OCI-LY1 (cell line): ENCODE measurements at regions not wholly inside any gene's neighbourhood (a gene's known extent, or its start where the extent isn't known, plus 50 kb on each side); places are given as distances from the start of the nearest gene placed in this dataset.

Experiments
- H2AFZ ChIP-seq: fragments of 200-600 bp; sonication (generic), shearing (Covaris generic); 2 replicates; pipeline ENCODE4 v1.6.0; 2014; ENCODE audit warnings: antibody characterized with exemption, mild to moderate bottlenecking, low read length
- H3F3A ChIP-seq: fragments of 200-600 bp; sonication (generic), shearing (Covaris generic); 2 replicates; pipeline ENCODE4 v1.6.0; 2014; ENCODE audit warnings: mild to moderate bottlenecking, antibody characterized with exemption, low read length, moderate library complexity; ENCODE audit not compliant: insufficient read depth
- H3K27ac ChIP-seq: fragments of 200-600 bp; sonication (generic); 2 replicates; pipeline ENCODE4 v1.5.1; 2014; ENCODE audit warnings: low read length, mixed run types, mild to moderate bottlenecking, low read depth; ENCODE audit not compliant: poor library complexity, severe bottlenecking
- H3K27me3 ChIP-seq: fragments of 200-600 bp; sonication (generic); 2 replicates; pipeline ENCODE4 v1.6.0; 2014; ENCODE audit warnings: antibody characterized with exemption, mild to moderate bottlenecking, low read length, moderate library complexity; ENCODE audit not compliant: insufficient read depth
- H3K36me3 ChIP-seq: fragments of 200-600 bp; sonication (generic); 2 replicates; pipeline ENCODE4 v1.6.1; 2014; ENCODE audit warnings: mild to moderate bottlenecking, antibody characterized with exemption, low read length, moderate library complexity, mixed read lengths; ENCODE audit not compliant: insufficient read depth
- H3K4me1 ChIP-seq: fragments of 200-600 bp; sonication (generic); 2 replicates; pipeline ENCODE4 v1.5.1; 2014; ENCODE audit warnings: mild to moderate bottlenecking, low read length, moderate library complexity; ENCODE audit not compliant: insufficient read depth, severe bottlenecking
- H3K4me2 ChIP-seq: fragments of 200-600 bp; sonication (generic), shearing (Covaris generic); 2 replicates; pipeline ENCODE4 v1.6.1; 2014; ENCODE audit warnings: low read length
- H3K4me3 ChIP-seq: fragments of 200-600 bp; sonication (generic); 2 replicates; pipeline ENCODE4 v1.5.1; 2014; ENCODE audit warnings: low read length, low read depth, mild to moderate bottlenecking, mixed read lengths; ENCODE audit not compliant: poor library complexity, severe bottlenecking
- H3K79me2 ChIP-seq: fragments of 200-600 bp; shearing (Covaris generic); 2 replicates; pipeline ENCODE4 v1.6.1; 2016; ENCODE audit warnings: mixed run types, low read length, mixed read lengths; ENCODE audit not compliant: insufficient read depth
- H3K9ac ChIP-seq: fragments of 200-600 bp; sonication (generic), shearing (Covaris generic); 2 replicates; pipeline ENCODE4 v1.6.1; 2014; ENCODE audit warnings: mild to moderate bottlenecking, low read length, mixed read lengths
- H3K9me2 ChIP-seq: fragments of 200-600 bp; sonication (generic), shearing (Covaris generic); 2 replicates; pipeline ENCODE4 v1.6.1; 2014; ENCODE audit warnings: low read depth, mild to moderate bottlenecking, low read length, mixed read lengths
- H3K9me3 ChIP-seq: fragments of 200-600 bp; shearing (Covaris generic); 2 replicates; pipeline ENCODE4 v1.6.1; 2014; ENCODE audit warnings: low read length, mixed read lengths
- H4K20me1 ChIP-seq: fragments of 200-600 bp; sonication (generic), shearing (Covaris generic); 2 replicates; pipeline ENCODE4 v1.6.0; 2016; ENCODE audit warnings: mild to moderate bottlenecking, low read length; ENCODE audit not compliant: insufficient read depth
- CTCF ChIP-seq: fragments of 200-600 bp; sonication (generic), shearing (Covaris generic); IDR thresholded peaks from 2 replicates; pipeline ENCODE4 v1.5.1; 2017; ENCODE audit warnings: mild to moderate bottlenecking, antibody characterized with exemption, low read length, moderate library complexity, mixed read lengths
- EZH2 ChIP-seq: fragments of 200-600 bp; sonication (generic), shearing (Covaris generic); IDR thresholded peaks from 2 replicates; pipeline ENCODE4 v1.8.0; 2017; ENCODE audit warnings: borderline replicate concordance, mixed run types, mild to moderate bottlenecking, antibody characterized with exemption, low read length, moderate library complexity, mixed read lengths

- Histone ChIP-seq H3K4me1 (no peaks in the 10 kb centered on the region), H3K36me3 (peaks cover 8% of the 10 kb centered on the region; the same call in 1 of the 2 replicates), H3F3A (no peaks in the 10 kb centered on the region), H3K9ac (no peak overlapping the region), H3K27me3 (no peaks in the 10 kb centered on the region), H4K20me1 (no peaks in the 10 kb centered on the region), H3K4me2 (no peak overlapping the region), H3K79me2 (no peaks in the 10 kb centered on the region), H3K9me2 (no peaks in the 10 kb centered on the region), H3K4me3 (no peak overlapping the region), H3K9me3 (no peaks in the 10 kb centered on the region; the same call in 1 of the 2 replicates), H3K27ac (no peak overlapping the region), H2AFZ (no peak overlapping the region)
- TF ChIP-seq EZH2 (no peak), CTCF (no peak)
Observed at GRCh38 chr4:175988511-175988910, 77.1 kb upstream of the WDR17 start.

- Histone ChIP-seq H3K9me2 (no peaks in the 10 kb centered on the region), H4K20me1 (no peaks in the 10 kb centered on the region), H3K4me2 (no peak overlapping the region), H3K9ac (no peak overlapping the region), H3K27ac (no peak overlapping the region), H3K27me3 (no peaks in the 10 kb centered on the region), H3F3A (no peaks in the 10 kb centered on the region), H3K36me3 (no peaks in the 10 kb centered on the region), H3K9me3 (no peaks in the 10 kb centered on the region), H2AFZ (no peak overlapping the region), H3K79me2 (peaks cover 6% of the 10 kb centered on the region; the same call in 1 of the 2 replicates), H3K4me3 (no peak overlapping the region), H3K4me1 (peaks cover 4% of the 10 kb centered on the region)
- no peak for TF ChIP-seq EZH2
- no peak for TF ChIP-seq CTCF
Observed at GRCh38 chr4:175996206-175996605, 69.4 kb upstream of the WDR17 start.

GRCh38 chr4:175997291-175997690 is 68.3 kb upstream of the WDR17 start:
- Histone ChIP-seq H3K79me2 (peaks cover 6% of the 10 kb centered on the region; the same call in 1 of the 2 replicates), H4K20me1 (no peaks in the 10 kb centered on the region), H3K4me3 (no peak overlapping the region), H2AFZ (no peak overlapping the region), H3K27ac (no peak overlapping the region), H3K4me2 (no peak overlapping the region), H3K9me3 (no peaks in the 10 kb centered on the region), H3F3A (no peaks in the 10 kb centered on the region), H3K9me2 (no peaks in the 10 kb centered on the region), H3K36me3 (no peaks in the 10 kb centered on the region), H3K9ac (no peak overlapping the region), H3K4me1 (peaks cover 5% of the 10 kb centered on the region), H3K27me3 (no peaks in the 10 kb centered on the region)
- TF ChIP-seq EZH2 = no peak
- no peak for TF ChIP-seq CTCF
